Inflammatory macrophage treated with lipopolysaccharide for 1 hour (primary cell): ENCODE measurements at regions not wholly inside any gene's neighbourhood (a gene's known extent, or its start where the extent isn't known, plus 50 kb on each side); places are given as distances from the start of the nearest gene placed in this dataset.
"Not testable (repeated sequence)": the region's sequence is repeated elsewhere in the genome, so short reads cannot be mapped to it uniquely, and the experiment has no call there.

ENCODE experiments used
- DNase-seq, 2 donors: peaks; one replicate each; pipeline ENCODE4 v3.0.0-alpha.2; 2020 to 2022

DNA sequence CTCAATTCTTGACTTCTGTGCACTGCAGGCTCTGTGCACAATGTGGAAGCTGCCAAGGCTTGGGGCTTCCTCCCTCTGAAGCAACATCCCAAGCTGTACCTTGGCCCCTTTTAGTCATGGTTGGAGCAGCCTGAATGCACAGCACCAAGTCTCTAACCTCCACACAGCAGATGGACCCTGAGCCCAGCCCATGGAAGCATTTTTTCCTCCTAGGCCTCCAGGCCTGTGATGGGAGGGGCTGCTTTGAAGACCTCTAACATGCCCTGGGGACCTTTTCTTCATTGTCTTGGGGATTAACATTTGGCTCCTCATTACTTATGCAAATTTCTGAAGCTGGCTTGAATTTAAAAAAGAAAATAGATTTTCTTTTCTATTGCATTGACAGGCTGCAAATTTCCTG is 385.8 kb downstream of the LRRC70 start:
- DNase-seq: no peak

DNA sequence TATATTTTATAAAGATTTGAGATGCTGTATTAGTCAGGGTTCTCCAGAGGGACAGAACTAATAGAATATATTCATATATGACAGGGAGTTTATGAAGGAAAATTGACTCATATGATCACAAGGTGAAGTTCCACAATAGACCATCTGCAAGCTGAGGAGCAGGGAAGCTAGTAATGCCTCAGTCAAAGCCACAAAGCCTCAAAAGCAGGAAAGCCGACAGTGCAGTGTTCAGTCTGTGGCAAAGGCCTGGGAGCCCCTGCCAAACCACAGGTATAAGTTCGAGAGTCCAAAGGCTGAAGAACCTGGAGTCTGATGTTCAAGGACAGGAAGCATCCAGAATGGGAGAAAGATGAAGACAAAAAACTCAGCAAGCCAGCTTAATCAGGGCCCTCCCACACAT is 382.2 kb downstream of the LRRC70 start:
- no peak for DNase-seq

DNA sequence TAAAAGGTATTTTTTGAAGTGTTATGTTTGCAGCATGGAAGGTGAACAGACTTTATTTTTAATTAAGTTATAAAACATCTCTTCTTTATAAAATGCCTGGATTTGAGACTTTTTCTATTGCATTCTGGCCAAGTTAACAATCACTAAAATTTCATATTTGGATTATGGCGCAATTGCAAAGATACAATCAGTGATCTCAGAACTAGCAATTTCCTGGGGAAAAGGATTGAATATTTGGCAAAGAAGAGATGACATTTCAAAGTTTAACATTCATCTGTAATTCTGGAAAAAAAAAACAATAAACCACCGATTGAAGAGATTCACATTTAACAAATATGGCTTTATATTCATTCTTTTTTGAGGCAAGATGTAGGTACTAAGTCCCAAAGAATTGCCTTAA is 378.0 kb downstream of the LRRC70 start:
- DNase-seq: no peak

DNA sequence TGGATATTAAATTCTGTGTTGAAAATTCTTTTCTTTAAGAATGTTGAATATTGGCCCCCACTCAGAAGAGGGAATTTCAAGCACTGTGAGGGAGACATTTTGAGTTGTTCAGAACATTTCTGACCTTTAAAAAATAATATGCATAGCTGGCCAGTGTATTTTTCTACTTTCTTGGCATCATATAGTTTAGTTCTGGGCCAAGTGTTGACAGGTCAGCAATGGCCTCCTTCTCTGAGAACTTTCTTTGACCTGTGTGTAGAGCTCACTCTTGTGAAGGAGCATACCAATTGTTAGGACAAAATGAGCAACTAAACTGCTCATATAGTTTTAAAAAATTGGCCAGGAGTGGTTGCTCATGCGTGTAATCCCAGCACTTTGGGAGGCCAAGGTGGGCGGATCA is 376.0 kb downstream of the LRRC70 start:
- no peak for DNase-seq

DNA sequence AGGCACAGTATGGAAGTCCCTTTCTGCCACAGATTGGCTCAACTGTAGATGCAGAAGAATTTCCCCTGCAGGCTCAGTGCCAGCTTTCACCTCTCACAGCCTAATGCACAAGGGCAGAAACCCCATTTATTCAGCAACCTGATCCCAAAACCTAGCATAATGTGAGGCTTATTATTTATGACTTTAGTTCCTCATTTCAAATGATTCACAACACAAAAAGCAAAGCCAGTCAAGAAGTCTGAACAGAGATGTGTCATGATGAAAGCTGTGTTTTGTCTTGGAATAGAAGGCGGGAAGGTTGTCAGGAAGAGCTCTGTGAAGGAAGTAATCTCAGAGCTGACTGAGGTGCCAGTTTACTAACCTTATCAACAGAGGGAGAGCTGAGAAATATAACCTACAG is 369.7 kb downstream of the LRRC70 start:
- DNase-seq: no peak

DNA sequence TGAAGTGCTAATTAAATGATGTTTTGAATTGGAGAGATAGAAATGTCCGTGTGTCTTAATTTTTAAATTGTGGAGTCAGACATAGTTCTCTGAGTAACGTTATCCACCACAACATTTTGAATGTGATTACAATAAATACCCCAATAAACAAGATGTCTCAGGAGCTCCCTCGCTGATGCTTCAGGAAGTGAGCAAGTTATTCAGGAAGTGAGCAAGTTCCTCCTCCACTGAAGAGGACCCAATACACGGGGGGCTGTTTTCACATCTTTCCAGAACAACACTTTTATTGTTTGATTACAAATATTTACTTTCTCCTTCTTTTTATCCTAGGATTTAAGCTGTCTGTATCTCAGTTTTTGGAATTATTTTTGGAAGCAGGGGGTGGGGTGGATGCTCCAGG is 363.8 kb downstream of the LRRC70 start:
- no peak for DNase-seq

DNA sequence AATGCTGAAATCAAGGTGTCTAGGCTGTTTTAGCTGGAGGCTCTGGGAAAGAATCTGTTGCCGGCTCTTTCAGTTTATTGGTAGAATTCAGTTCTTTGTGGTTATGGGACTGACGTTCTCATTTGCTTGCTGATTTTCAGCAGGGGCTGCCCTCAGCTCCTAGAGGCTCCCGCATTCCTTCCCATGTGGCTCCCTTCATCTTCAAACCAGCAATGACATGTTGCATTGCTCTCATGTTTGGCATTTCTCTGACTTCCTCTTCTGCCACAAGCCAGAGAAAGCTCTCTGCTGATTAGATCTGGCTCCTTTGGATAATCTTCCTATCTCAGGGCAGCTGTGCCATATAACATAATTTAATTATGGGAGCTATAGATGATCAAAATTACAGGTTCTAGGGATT is 360.3 kb downstream of the LRRC70 start:
- no peak for DNase-seq

DNA sequence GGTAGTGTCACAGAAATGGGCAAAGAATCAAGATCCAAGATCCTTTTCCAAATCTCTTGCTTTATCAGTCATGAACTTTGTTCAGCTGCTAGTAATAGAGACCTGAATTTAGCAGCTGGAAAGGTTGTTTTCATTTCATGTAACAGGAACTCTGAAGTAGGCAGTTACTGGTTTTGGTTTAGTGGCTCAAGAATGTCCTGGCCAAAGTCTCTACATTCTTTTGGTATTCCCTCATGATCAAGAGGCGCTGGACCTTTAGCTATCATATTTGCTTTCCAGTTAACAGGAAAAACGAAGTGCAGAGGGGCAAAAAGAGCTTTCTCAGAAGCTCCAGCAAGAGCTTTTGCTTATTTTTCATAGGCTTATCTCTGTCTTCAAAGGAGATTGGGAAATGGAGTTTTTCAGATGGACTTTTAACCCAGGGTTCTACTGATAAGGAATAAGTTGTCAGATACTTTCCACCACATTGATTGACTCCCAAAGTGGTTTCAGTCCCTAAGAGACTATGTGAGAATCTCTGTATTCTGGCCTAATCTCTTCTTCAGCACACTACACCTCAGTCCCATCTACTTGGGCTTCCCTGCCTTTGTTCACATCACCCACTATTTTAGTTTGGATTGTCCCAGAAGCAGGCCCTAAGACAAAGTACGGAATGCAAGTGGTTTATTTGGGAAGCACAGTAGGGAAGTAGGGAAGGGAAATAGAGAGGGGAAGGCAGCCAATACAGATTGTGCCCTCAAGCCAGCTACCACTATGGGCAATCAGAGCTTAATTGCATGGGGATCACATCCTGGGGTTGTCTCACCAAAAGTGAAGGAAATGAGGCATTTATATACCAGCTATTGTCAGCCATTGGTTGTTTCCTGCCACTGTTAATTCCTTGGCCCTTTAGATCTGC is 359.3 kb downstream of the LRRC70 start:
- no peak for DNase-seq

DNA sequence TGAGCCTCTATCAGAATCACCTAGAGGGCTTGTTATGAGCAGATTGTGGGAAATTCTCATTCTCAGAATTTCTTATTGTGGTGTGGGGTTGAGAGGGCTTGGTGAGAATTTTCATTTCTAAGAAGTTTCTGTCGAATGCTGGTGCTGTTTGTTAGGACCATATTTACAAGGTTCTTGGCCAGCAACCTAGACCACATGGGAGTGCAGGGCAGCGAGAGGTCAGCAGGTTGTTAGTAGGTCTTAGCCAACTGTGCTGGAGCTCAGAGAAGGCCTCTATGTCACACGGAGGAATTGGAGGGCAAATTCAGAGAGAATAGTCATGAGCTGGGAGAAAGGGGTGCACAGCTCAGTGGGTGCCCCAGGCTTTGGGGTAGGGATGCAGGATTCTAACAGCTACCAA is 357.0 kb downstream of the LRRC70 start:
- DNase-seq: no peak

DNA sequence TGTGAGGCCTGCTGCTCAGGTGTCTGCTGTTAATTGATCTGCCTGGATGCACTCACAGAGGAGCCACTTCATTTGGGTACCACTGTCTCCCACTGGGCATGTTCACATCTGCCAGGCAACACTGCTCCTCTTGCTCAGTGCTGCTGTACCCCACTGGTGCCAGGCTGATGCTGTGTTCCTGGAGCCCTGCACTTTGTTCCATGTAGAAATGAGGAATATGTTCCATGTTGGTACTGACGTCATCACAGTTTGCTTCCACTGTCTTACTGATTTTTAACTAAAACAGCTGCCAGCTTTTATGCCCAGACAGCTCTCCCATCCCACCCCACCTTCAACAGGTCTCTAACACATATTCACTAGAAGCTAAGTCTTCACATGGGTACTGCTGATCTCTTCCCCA is 355.7 kb downstream of the LRRC70 start:
- no peak for DNase-seq

DNA sequence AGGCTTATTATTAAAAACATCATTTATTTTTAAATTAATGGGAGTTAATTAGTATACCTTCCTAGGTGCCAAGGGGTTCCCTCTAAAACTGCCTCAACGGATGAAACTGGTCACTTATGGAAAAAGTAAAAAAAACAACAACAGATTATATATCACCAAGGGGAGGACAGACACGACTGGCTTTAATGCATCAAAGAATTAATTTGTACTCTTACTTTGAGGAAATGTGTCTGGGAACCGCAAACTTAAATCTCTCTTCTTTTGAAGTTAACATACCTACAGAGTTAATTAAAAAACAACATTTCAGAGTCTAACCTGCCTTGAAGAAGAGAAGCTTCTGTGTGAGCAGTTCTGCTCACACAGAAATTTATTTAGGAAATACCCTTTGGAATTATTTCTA is 354.6 kb downstream of the LRRC70 start:
- no peak for DNase-seq

DNA sequence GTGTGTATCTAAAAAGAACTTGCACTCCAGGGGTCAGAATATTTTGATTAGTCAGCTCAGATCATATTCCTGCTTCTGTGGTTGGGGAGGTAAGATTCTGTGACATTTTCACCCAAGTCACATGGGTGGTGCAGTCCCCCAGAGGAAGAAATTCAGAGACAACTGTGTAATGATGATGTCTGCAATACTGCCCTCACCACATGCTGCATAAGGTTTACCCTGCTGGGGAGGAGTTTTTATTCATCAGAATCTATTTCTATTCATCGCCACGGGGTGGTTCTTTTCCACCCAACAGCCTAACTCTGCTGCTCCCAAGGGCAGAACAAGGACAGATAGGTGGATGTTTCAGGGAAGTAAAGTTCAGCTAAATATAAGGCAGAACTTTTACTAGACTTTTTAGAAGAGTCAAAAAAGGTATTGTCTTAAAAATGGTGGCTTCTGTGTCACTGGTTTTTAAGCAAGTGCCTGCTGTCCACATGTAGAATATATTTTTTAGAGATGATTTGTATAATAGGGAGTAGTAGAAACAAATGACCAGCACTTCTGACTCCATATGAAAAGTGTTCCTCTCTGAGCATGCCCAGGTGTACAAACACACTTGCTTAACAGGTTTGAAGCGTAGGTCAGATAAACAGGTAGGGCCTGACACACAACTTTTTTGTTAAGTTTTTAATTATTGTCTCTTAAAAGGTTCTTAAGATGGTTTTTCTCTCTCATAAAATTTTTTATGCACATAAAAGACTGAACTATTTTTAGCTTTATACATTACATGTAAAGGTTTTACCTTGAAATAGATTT is 352.7 kb downstream of the LRRC70 start:
- DNase-seq: no peak

DNA sequence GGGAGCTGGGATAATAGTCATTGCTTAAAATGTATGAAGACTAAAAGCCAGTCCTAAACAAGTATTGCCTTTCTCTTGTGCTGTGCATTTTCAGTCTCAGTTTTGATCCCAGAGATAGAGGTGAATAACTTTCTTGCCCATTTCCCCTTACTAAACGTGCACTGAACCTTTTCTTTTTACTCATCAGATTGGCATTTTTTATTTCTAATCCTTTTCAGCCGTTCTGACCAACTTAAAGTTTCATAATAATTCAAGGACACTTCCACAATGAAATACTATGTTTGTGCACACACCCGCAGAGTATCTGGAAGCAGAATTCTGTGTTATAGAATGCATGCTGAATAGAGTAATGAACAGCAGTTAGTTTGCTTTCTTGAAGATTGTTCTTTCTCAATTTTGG is 343.6 kb downstream of the LRRC70 start:
- no peak for DNase-seq

DNA sequence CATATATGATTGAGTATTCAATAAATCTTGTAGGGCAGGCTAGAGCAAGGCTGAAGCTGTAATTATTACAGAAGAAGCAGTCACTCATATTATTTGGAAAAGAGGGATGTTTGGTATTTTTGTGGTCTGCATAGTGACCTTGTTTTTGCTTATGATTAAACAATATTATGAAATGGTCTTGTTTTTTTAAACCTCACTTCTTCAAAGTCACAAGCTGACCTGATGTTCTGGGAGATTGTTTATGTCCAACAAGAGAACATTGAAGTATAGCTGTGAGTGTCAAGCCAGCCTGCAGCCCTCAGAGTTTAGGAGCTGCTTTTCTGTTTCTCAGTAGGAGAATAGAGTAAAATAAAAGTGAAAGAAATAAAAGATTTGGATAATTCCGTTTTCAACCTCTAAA is 342.2 kb downstream of the LRRC70 start:
- no peak for DNase-seq

DNA sequence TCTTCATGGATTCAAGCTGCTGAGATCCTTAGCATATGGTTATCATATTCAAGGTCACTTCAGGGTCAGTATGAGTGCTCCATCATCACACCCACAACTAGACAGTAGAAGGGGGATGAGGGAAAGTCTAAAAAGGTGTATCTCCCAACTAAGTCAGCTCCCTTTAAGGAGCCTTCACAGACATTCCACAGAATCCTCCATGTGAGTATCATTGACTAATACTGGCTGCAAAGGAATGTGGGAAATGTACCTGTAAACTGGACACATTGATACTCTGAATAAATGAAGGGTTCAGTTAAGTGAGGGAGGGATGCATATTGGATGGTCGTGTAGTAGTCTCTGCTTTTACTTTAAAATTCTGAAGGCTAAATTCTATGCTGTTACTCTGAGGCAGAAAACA is 330.7 kb downstream of the LRRC70 start:
- DNase-seq: no peak

DNA sequence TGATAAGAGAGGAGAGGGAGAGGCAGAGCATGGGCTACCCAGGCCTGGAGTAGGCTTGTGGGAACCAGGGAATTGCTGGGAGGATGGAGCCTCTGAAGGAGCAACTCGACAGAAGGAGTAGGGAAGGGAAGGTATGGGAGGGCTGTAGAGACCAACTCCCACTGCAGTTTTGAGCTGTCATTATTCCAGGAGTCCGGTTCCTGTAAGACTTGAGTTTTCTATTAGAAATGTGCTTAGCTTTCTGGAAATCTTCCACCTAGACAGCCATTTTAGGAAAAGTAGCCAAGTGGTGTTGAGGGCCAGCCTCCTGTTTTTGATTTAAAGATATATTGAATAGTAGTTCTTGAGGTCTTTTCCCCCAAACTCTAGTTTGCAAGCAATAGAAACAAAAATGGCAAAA is 323.5 kb downstream of the LRRC70 start:
- DNase-seq: no peak

DNA sequence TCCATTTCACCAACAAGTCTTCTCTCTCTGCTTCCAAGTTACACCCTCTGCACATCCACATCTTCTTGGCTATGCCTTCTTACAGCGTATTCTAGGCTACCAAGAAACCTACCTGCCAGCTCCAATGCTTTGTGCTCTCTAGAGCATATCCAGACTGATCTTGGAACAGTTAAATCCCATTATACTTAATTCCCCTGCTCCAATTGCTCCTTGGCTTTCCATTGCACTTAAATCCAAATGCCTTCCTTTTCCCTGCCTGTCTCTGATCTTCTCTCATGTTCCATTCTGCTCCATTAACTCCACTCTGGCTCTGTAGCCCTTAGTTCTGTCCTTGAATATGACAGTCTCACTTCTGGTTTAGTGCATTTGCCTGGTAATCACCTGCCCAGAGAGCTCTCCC is 322.4 kb downstream of the LRRC70 start:
- no peak for DNase-seq

DNA sequence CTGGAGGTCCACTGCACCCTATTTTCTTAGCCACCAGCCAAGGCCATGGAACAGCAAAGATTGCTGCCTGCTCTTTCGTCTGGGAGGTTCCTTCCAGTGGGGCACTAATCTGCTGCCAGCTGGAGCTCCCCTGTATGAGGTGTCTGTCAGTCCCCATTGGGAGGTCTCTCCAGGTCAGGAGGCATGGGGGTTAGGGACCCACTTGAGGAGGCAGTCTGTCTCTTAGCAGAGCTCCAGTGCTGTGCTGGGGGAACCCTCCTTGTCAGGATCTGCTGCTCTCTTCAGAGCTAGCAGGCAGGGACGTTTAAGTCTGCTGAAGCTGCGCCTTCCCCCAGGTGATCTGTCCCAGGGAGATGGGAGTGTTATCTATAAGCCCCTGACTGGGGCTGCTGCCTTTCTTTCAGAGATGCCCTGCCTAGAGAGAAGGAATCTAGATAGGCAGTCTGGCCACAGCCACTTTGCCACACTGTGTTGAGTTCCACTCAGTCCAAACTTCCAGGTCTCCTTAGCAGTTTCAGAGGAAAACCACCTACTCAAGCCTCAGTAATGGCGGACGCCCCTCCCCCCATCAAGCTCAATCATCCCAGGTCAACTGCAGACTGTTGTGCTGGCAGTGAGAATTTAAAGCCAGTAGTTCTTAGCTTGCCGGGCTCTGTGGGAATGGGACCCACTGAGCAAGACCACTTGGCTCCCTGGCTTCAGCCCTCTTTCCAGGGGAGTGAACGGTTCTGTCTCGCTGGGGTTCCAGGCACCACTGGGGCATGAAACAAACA is 317.7 kb downstream of the LRRC70 start:
- no peak for DNase-seq

DNA sequence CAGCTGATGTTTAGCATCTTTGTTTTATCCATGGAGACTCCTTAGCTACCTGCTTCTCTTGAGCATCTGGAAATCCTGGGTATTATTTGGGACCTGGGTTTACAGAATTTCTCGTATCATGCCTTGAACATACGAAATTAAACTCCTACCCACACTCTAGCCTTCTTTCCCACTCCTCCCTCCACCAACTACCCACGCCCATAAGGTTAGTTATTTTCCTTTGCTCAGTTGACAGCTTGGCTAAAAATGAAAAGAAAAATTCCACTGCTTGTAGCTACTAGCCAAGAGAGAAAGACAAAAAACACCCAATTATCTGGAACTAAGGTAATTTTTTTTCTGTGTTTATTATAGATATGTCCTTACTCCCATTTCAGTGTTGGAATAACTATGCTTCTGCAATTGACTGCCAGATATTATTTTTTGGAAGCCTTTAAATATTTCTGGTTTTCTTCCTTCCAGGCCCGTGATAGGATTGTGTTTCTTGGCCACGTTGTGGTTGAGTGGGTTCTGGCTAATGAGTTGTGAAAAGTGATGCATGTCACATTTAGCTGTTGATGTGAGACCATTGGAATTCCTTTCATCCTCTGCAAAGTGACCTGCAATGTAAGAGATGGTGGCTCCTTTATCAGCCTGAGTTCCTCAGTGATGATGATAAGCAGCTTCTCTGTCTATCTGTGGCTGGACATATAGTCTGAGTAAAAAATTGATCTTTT is 308.1 kb downstream of the LRRC70 start:
- no peak for DNase-seq

DNA sequence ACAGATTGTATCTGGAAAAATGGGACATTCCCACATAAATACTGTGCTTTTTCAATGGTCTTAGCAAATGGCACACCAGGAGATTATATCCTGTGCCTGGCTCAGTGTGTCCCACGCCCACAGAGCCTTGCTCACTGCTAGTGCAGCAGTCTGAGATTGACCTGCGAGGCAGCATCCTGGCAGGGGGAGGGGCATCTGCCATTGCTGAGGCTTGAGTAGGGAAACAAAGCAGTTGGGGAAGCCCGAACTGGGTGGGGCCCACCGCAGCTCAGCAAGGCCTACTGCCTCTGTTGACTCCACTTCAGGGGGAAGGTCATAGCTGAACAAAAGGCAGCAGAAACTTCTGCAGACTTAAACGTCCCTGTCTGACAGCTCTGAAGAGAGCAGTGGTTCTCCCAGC is 258.7 kb downstream of the LRRC70 start:
- DNase-seq: not testable (repeated sequence)

DNA sequence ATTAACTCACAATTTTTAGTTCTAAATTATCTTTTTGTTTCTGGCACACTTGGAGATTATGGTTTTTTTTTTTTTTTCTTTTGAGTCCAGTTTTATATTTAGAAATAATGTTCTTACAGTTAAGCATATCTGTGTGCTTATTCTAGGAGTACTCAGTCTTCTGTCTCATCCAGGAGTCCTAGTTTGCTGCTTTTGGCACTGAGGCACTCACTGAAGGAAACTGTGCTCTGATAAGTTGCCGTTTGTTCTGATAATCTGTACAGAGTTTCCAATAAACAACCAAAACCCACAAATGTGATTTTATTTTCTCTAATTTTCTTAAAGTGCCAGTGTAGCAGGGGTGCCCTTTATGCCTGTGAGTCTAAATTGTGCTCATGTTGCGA is 251.0 kb downstream of the LRRC70 start:
- no peak for DNase-seq

DNA sequence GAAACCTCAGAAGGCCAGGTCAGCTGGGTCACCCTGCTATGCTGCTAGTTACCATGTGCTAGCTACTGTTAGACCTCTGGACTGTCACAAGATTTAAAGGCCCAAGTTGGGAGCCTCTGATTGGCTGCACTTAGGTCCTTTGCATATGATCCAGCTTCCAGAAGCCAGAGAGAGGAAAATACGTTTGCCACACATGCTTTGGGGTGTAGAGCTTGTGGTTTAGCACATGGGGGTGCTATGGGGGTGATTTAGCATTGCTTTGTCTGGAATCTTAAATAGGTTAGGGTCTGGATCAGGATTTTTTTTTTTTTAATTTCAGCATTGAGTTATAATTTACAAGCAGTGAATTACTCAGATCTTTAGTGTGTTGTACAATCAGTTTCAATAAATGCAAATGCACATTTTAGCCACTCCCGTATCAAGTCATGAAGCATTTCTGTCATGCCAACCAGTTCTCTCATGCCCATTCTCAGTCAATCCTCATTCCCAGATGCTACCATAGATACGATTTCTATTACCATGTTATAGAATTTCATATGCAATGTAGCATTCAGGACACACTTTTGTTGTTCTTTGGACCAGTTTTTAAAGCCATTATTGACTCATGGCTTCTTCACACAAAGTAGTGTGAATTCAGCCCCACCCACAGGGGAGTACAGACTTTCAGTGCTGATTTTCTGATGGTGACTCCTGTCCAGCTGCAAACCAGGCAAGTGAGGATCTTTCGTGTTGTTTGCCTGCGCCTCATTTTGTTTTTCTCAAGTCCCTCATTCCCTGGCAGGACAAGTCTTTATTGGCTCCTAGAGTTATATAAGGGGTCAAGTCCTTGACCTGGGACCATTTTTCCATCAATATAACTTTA is 250.4 kb downstream of the LRRC70 start:
- DNase-seq: no peak
